ENCODE measurements at regions not wholly inside any gene's neighbourhood (a gene's known extent, or its start where the extent isn't known, plus 50 kb on each side); places are given as distances from the start of the nearest gene placed in this dataset.

- no peak for DNase-seq
Measured at GRCh38 chr9:135255033-135255840, 167.8 kb downstream of the OLFM1 start.

- DNase-seq, result no peak
Measured at GRCh38 chr9:135255841-135256580, 168.5 kb downstream of the OLFM1 start.

- DNase-seq, result no peak
Measured at GRCh38 chr9:135256581-135257354, 169.3 kb downstream of the OLFM1 start.

GRCh38 chr9:135258461-135258860 is 171.0 kb downstream of the OLFM1 start:
- no peak for DNase-seq

- no peak for DNase-seq
Measured at GRCh38 chr9:135259273-135259672, 171.8 kb downstream of the OLFM1 start.

- DNase-seq, result no peak
Measured at GRCh38 chr9:135260221-135261180, 173.0 kb downstream of the OLFM1 start.

- no peak for DNase-seq
Measured at GRCh38 chr9:135262248-135262647, 174.8 kb downstream of the OLFM1 start.

GRCh38 chr9:135263511-135263910 is 176.0 kb downstream of the OLFM1 start:
- DNase-seq, result no peak

GRCh38 chr9:135265931-135266330 is 178.5 kb downstream of the OLFM1 start:
- no peak for DNase-seq

GRCh38 chr9:135267191-135267809 is 179.8 kb downstream of the OLFM1 start:
- DNase-seq, result no peak

- DNase-seq, result no peak
Measured at GRCh38 chr9:135268031-135268430, 180.6 kb downstream of the OLFM1 start.

GRCh38 chr9:135268981-135269380 is 181.5 kb downstream of the OLFM1 start:
- no peak for DNase-seq

GRCh38 chr9:135269912-135270830 is 182.7 kb downstream of the OLFM1 start:
- no peak for DNase-seq

- DNase-seq, result no peak
Measured at GRCh38 chr9:135271425-135271824, 184.0 kb downstream of the OLFM1 start.

GRCh38 chr9:135272608-135273007 is 185.1 kb downstream of the OLFM1 start:
- no peak for DNase-seq

- no peak for DNase-seq
Measured at GRCh38 chr9:135273008-135273407, 185.5 kb downstream of the OLFM1 start.

GRCh38 chr9:135275163-135275562 is 187.7 kb downstream of the OLFM1 start:
- DNase-seq, result no peak

- DNase-seq, result no peak
Measured at GRCh38 chr9:135275571-135276289, 188.3 kb downstream of the OLFM1 start.

GRCh38 chr9:135277219-135278201 is 190.0 kb downstream of the OLFM1 start:
- no peak for DNase-seq
